ENCODE measurements at regions not wholly inside any gene's neighbourhood (a gene's known extent, or its start where the extent isn't known, plus 50 kb on each side); places are given as distances from the start of the nearest gene placed in this dataset.

DNA sequence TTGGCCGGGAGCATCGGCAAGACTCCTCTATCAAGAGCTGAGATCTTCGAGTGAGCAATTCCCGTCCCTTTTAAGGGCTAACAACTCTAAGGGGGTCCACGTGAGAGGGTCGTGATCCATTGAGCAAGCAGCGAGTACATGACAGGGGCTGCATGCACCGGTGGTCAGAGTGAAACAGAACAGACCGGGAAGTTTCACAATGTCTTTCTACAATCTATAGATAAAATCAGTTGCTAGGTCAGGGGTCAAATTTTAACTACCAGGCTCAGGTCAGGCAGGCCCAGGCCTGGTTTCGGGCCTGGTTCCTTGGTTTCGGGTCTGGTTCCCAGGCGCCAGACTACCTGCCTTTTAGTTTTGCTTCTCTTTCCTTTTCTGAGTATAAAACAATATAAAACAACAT lies 160.1 kb downstream of the PTCHD1 start:
- Histone ChIP-seq H3K4me2 (ENCODE audit: low read length, poor library complexity, severe bottlenecking) (no peak overlapping the region), H3K23ac (ENCODE audit: low read length in 2 of 2) (no peak overlapping the region), H3K27ac (ENCODE audit: low read length, poor library complexity, severe bottlenecking) (no peak overlapping the region), H2BK15ac (ENCODE audit: low read depth, poor library complexity, severe bottlenecking) (no peak overlapping the region), H3K4ac (ENCODE audit: low read depth in 1 of 2, low read length in 2 of 2) (no peak overlapping the region), H3K4me1 (ENCODE audit: control insufficient read depth, insufficient read depth, low read depth, low read length) (no peaks in the 10 kb centered on the region), H3K9me3 (ENCODE audit: control insufficient read depth, low read length) (no peaks in the 10 kb centered on the region), H3K14ac (ENCODE audit: low read length in 2 of 2) (no peak overlapping the region), H2BK120ac (ENCODE audit: low read depth, low read length) (no peak overlapping the region), H3K36me3 (ENCODE audit: control insufficient read depth in 1 of 2, insufficient read depth in 2 of 2, low read depth in 1 of 2, low read length in 2 of 2) (no peaks in the 10 kb centered on the region), H2AK5ac (ENCODE audit: low read length, severe bottlenecking) (no peak overlapping the region), H3K27me3 (ENCODE audit: control insufficient read depth in 1 of 2, insufficient read depth in 1 of 2, low read length in 2 of 2) (no peaks in the 10 kb centered on the region), H2BK5ac (ENCODE audit: low read depth, low read length, poor library complexity, severe bottlenecking) (no peak overlapping the region), H2AFZ (ENCODE audit: low read depth, low read length) (no peak overlapping the region), H3K18ac (ENCODE audit: low read depth in 1 of 2, low read length in 2 of 2) (no peak overlapping the region), H3K4me3 (ENCODE audit: insufficient read depth in 1 of 2, low read depth in 1 of 2, low read length in 2 of 2) (no peak overlapping the region), H2BK12ac (ENCODE audit: low read length in 2 of 2) (no peak overlapping the region), H4K91ac (ENCODE audit: low read length) (no peak overlapping the region), H3K9ac (ENCODE audit: low read length) (no peak overlapping the region), H4K8ac (ENCODE audit: low read length) (no peak overlapping the region), H3K79me1 (replicated peaks; ENCODE audit: low read length, poor library complexity, severe bottlenecking) (no peaks in the 10 kb centered on the region)
- 72% methylated on average over 5 of the region's 12 CpGs for WGBS
- DNase-seq = no peak

DNA sequence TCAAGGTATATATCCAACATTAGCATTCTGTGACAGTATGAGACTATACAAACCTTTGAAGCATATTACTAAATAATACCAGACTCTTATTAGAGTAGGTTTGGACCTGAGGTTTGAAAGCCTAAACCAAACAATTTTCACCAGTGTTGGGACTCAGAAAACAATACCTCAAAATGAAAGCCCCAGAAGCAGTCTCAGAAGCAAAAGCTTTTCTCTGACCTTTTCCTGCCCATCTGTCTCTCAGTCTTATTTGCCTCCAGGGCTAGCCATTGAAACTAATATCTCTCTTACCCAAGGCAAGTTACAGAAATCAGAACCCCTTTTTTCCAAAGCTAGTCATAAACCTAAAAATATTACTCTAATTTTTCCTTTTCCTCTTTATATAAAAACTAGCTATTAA lies 163.3 kb downstream of the PTCHD1 start:
- Histone ChIP-seq H2BK12ac (ENCODE audit: low read length in 2 of 2) (no peak overlapping the region), H3K9me3 (ENCODE audit: control insufficient read depth, low read length) (no peaks in the 10 kb centered on the region), H3K9ac (ENCODE audit: low read length) (no peak overlapping the region), H3K36me3 (ENCODE audit: control insufficient read depth in 1 of 2, insufficient read depth in 2 of 2, low read depth in 1 of 2, low read length in 2 of 2) (no peaks in the 10 kb centered on the region), H3K27ac (ENCODE audit: low read length, poor library complexity, severe bottlenecking) (no peak overlapping the region), H2BK15ac (ENCODE audit: low read depth, poor library complexity, severe bottlenecking) (no peak overlapping the region), H3K4ac (ENCODE audit: low read depth in 1 of 2, low read length in 2 of 2) (no peak overlapping the region), H3K23ac (ENCODE audit: low read length in 2 of 2) (no peak overlapping the region), H2BK5ac (ENCODE audit: low read depth, low read length, poor library complexity, severe bottlenecking) (no peak overlapping the region), H3K18ac (ENCODE audit: low read depth in 1 of 2, low read length in 2 of 2) (no peak overlapping the region), H3K4me3 (ENCODE audit: insufficient read depth in 1 of 2, low read depth in 1 of 2, low read length in 2 of 2) (no peak overlapping the region), H3K79me1 (replicated peaks; ENCODE audit: low read length, poor library complexity, severe bottlenecking) (no peaks in the 10 kb centered on the region), H2AFZ (ENCODE audit: low read depth, low read length) (no peak overlapping the region), H3K14ac (ENCODE audit: low read length in 2 of 2) (no peak overlapping the region), H4K8ac (ENCODE audit: low read length) (no peak overlapping the region), H4K91ac (ENCODE audit: low read length) (no peak overlapping the region), H3K4me2 (ENCODE audit: low read length, poor library complexity, severe bottlenecking) (no peak overlapping the region), H2AK5ac (ENCODE audit: low read length, severe bottlenecking) (no peak overlapping the region), H2BK120ac (ENCODE audit: low read depth, low read length) (no peak overlapping the region), H3K4me1 (ENCODE audit: control insufficient read depth, insufficient read depth, low read depth, low read length) (no peaks in the 10 kb centered on the region), H3K27me3 (ENCODE audit: control insufficient read depth in 1 of 2, insufficient read depth in 1 of 2, low read length in 2 of 2) (no peaks in the 10 kb centered on the region)
- no peak for DNase-seq

DNA sequence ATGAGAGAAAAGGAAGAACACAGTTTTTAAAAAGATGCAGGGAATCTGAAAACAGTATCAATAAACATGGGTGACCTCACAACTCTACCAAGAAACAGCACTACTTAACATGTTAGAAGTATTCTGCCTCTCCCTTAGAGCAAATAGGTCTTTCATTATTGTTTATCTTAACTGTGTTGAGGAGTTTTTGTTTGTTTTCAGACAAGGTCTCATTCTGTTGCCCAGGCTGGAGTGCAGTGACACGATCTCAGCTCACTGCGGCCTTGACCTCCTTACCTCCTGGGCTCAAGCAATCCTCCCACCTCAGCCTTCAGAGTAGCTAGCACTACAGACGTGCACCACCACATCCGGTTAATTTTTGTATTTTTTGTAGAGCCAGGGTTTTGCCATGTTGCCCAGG lies 165.3 kb upstream of the PRDX4 start:
- H3K27me3 ChIP-seq (ENCODE audit: control insufficient read depth in 1 of 2, insufficient read depth in 1 of 2, low read length in 2 of 2) = peaks cover 0 to 9% of the 10 kb centered on the region in 2 experiments
- no peak overlapping the region for H2BK12ac ChIP-seq (ENCODE audit: low read length in 2 of 2)
- no peak for DNase-seq
- no peak overlapping the region for H3K9ac ChIP-seq (ENCODE audit: low read length)
- H2BK15ac ChIP-seq (ENCODE audit: low read depth, poor library complexity, severe bottlenecking) = no peak overlapping the region
- no peak overlapping the region for H4K8ac ChIP-seq (ENCODE audit: low read length)
- no peak overlapping the region for H4K91ac ChIP-seq (ENCODE audit: low read length)
- no peaks in the 10 kb centered on the region for H3K4me1 ChIP-seq (ENCODE audit: control insufficient read depth, insufficient read depth, low read depth, low read length)
- no peak overlapping the region for H3K4me2 ChIP-seq (ENCODE audit: low read length, poor library complexity, severe bottlenecking)
- no peak overlapping the region for H2AK5ac ChIP-seq (ENCODE audit: low read length, severe bottlenecking)
- no peak overlapping the region for H3K18ac ChIP-seq (ENCODE audit: low read depth in 1 of 2, low read length in 2 of 2)
- H3K4me3 ChIP-seq (ENCODE audit: insufficient read depth in 1 of 2, low read depth in 1 of 2, low read length in 2 of 2) = no peak overlapping the region
- no peak overlapping the region for H3K14ac ChIP-seq (ENCODE audit: low read length in 2 of 2)
- H3K79me1 ChIP-seq (replicated peaks; ENCODE audit: low read length, poor library complexity, severe bottlenecking) = no peaks in the 10 kb centered on the region
- H3K27ac ChIP-seq (ENCODE audit: low read length, poor library complexity, severe bottlenecking) = no peak overlapping the region
- H3K23ac ChIP-seq (ENCODE audit: low read length in 2 of 2) = no peak overlapping the region
- H2AFZ ChIP-seq (ENCODE audit: low read depth, low read length) = no peak overlapping the region
- no peaks in the 10 kb centered on the region for H3K36me3 ChIP-seq (ENCODE audit: control insufficient read depth in 1 of 2, insufficient read depth in 2 of 2, low read depth in 1 of 2, low read length in 2 of 2)
- H3K9me3 ChIP-seq (ENCODE audit: control insufficient read depth, low read length) = no peaks in the 10 kb centered on the region
- H3K4ac ChIP-seq (ENCODE audit: low read depth in 1 of 2, low read length in 2 of 2) = no peak overlapping the region
- no peak overlapping the region for H2BK5ac ChIP-seq (ENCODE audit: low read depth, low read length, poor library complexity, severe bottlenecking)
- whole genome bisulfite sequencing = 85% methylated on average over 4 of the region's 4 CpGs
- no peak overlapping the region for H2BK120ac ChIP-seq (ENCODE audit: low read depth, low read length)

DNA sequence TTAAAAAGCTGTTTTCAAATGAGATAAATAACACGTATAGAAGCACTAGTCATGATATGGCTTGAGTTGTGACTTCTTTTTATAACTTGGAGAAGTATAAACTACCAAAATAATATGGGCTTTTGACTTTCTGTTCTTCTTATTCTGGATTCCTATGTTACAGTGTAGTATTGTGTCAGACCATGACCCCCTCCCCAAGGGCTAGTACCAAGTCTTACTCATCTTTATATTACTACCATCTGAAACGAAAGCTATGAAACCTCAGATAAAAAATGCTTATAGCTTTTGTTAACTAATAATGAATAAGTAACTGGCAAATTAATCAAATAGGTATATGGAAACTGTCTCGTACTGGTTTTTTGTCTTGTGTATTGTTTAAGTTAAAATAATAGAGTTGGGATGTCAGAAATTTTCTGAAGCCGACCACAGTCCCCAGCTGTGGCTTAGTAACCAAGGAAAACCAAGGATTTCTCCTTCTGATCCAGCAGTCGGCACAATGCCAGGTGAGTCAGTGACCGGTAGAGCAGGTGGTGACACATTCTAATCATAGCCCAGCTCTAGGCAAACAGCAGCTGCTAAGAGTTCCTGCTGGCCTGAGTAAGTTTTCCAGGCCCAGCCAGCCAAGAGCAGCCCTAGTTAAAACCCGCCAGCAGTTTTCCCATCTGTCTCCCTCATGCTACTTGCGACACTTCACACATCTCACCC lies 163.3 kb upstream of the PRDX4 start:
- Histone ChIP-seq H3K27ac (ENCODE audit: low read length, poor library complexity, severe bottlenecking) (peak overlapping the region; percentile 64), H3K4me1 (ENCODE audit: control insufficient read depth, insufficient read depth, low read depth, low read length) (no peaks in the 10 kb centered on the region), H3K79me1 (replicated peaks; ENCODE audit: low read length, poor library complexity, severe bottlenecking) (no peaks in the 10 kb centered on the region), H3K36me3 (ENCODE audit: control insufficient read depth in 1 of 2, insufficient read depth in 2 of 2, low read depth in 1 of 2, low read length in 2 of 2) (no peaks in the 10 kb centered on the region), H4K91ac (ENCODE audit: low read length) (no peak overlapping the region), H3K14ac (ENCODE audit: low read length in 2 of 2) (no peak overlapping the region), H3K23ac (ENCODE audit: low read length in 2 of 2) (no peak overlapping the region), H3K4me3 (ENCODE audit: insufficient read depth in 1 of 2, low read depth in 1 of 2, low read length in 2 of 2) (no peak overlapping the region), H2BK12ac (ENCODE audit: low read length in 2 of 2) (no peak overlapping the region), H3K4me2 (ENCODE audit: low read length, poor library complexity, severe bottlenecking) (no peak overlapping the region), H3K4ac (ENCODE audit: low read depth in 1 of 2, low read length in 2 of 2) (no peak overlapping the region), H2BK5ac (ENCODE audit: low read depth, low read length, poor library complexity, severe bottlenecking) (no peak overlapping the region), H2AFZ (ENCODE audit: low read depth, low read length) (no peak overlapping the region), H2BK120ac (ENCODE audit: low read depth, low read length) (no peak overlapping the region), H3K27me3 (ENCODE audit: control insufficient read depth in 1 of 2, insufficient read depth in 1 of 2, low read length in 2 of 2) (peaks cover 0 to 16% of the 10 kb centered on the region in 2 experiments), H4K8ac (ENCODE audit: low read length) (no peak overlapping the region), H3K9me3 (ENCODE audit: control insufficient read depth, low read length) (no peaks in the 10 kb centered on the region), H3K18ac (ENCODE audit: low read depth in 1 of 2, low read length in 2 of 2) (no peak overlapping the region), H2AK5ac (ENCODE audit: low read length, severe bottlenecking) (no peak overlapping the region), H3K9ac (ENCODE audit: low read length) (no peak overlapping the region), H2BK15ac (ENCODE audit: low read depth, poor library complexity, severe bottlenecking) (no peak overlapping the region)
- DNase-seq = peak; percentile 19
- 59% methylated on average over 6 of the region's 8 CpGs for WGBS

Data from mesenchymal stem cell (in vitro differentiated cells and primary cell).